ENCODE measurements at regions not wholly inside any gene's neighbourhood (a gene's known extent, or its start where the extent isn't known, plus 50 kb on each side); places are given as distances from the start of the nearest gene placed in this dataset.

DNA sequence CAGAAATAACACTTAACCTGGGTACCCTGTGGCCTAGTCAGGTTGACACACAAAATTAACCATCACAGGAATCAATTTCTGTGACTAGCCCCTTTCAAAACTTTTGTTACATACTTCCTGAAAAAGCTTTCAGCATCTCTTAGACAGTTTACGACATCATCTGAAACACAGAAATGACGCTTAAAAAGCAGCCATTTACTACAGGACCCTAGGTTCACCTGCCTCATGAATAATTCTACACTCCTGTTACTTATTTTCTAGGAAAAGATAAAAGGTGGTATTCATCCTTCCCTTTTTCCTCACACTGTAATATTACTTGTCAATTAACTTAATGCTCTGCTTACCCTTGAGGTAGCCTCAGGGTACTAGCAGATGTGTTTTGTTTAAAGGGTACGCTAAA, 388.4 kb downstream of the IRS1 start:
- Mint-ChIP-seq H3K27me3 (ENCODE audit: unreplicated experiment) (no peaks in the 10 kb centered on the region), H3K27ac (ENCODE audit: unreplicated experiment) (peak overlapping the region; percentile 95), H3K4me1 (ENCODE audit: low read depth, unreplicated experiment) (peaks cover 37% of the 10 kb centered on the region), H3K9me3 (ENCODE audit: low read depth, unreplicated experiment) (peaks cover 8% of the 10 kb centered on the region), H3K36me3 (ENCODE audit: insufficient read depth, unreplicated experiment) (peaks cover 10% of the 10 kb centered on the region), H3K4me3 (ENCODE audit: low read depth, unreplicated experiment) (peak overlapping the region; percentile 17)
- BruUV-seq (replicated peaks) = TSS peak; percentile 97
- TF ChIP-seq, protein P1, sequence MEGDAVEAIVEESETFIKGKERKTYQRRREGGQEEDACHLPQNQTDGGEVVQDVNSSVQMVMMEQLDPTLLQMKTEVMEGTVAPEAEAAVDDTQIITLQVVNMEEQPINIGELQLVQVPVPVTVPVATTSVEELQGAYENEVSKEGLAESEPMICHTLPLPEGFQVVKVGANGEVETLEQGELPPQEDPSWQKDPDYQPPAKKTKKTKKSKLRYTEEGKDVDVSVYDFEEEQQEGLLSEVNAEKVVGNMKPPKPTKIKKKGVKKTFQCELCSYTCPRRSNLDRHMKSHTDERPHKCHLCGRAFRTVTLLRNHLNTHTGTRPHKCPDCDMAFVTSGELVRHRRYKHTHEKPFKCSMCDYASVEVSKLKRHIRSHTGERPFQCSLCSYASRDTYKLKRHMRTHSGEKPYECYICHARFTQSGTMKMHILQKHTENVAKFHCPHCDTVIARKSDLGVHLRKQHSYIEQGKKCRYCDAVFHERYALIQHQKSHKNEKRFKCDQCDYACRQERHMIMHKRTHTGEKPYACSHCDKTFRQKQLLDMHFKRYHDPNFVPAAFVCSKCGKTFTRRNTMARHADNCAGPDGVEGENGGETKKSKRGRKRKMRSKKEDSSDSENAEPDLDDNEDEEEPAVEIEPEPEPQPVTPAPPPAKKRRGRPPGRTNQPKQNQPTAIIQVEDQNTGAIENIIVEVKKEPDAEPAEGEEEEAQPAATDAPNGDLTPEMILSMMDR (IDR thresholded peaks at IDR 0.05; ENCODE audit: unreplicated experiment) = no peak
- no peak for DNase-seq
- intact Hi-C loops (cut with micrococcal nuclease; ENCODE audit: unreplicated experiment) = loop anchor here (1.0 to 5.0 kb wide), 3 partner anchors 67 to 381 kb away; no protein-coding TSS in a partner anchor
- CTCF ChIA-PET = interaction anchor here (0.9 kb wide), 1 partner anchor 67 kb away, joined by 3 read pairs; no protein-coding TSS in a partner anchor

DNA sequence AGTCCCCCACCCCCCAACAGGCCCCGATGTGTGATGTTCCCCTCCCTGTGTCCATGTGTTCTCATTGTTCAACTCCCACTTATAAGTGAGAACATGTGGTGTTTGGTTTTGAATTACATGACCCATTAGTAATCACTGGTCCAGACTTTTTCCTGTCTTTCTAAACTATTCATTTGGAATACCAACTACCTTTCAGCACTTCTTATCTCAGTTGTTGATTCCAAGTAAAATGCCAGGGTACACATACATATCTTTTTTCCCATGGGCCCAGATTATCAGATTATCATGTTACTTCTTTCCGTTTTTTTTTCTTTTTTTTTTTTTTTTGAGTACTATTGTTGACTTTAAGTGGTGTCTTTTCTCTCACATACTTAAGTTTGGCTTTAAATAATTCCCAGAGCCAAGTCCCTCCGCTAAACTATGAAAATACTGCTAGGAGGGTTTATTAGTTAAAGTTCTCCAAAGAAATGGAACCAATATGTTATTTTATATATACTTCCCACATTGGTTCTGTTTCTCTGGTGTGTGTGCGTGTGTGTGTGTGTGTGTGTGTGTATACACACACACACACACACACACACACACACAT, 389.3 kb downstream of the IRS1 start:
- H3K27me3 Mint-ChIP-seq (ENCODE audit: unreplicated experiment) = no peaks in the 10 kb centered on the region
- CTCF ChIA-PET = no interaction called here
- intact Hi-C loops (cut with micrococcal nuclease; ENCODE audit: unreplicated experiment) = loop anchor here (5.0 kb wide), 2 partner anchors 242 to 382 kb away; no protein-coding TSS in a partner anchor
- peaks cover 10% of the 10 kb centered on the region for H3K36me3 Mint-ChIP-seq (ENCODE audit: insufficient read depth, unreplicated experiment)
- DNase-seq = no peak
- H3K4me3 Mint-ChIP-seq (ENCODE audit: low read depth, unreplicated experiment) = no peak overlapping the region
- peaks cover 37% of the 10 kb centered on the region for H3K4me1 Mint-ChIP-seq (ENCODE audit: low read depth, unreplicated experiment)
- TF ChIP-seq, protein P1 (IDR thresholded peaks at IDR 0.05; ENCODE audit: unreplicated experiment) = no peak
- BruUV-seq (replicated peaks) = no TSS peak
- peak overlapping the region; percentile 95 for H3K27ac Mint-ChIP-seq (ENCODE audit: unreplicated experiment)
- H3K9me3 Mint-ChIP-seq (ENCODE audit: low read depth, unreplicated experiment) = peaks cover 8% of the 10 kb centered on the region

DNA sequence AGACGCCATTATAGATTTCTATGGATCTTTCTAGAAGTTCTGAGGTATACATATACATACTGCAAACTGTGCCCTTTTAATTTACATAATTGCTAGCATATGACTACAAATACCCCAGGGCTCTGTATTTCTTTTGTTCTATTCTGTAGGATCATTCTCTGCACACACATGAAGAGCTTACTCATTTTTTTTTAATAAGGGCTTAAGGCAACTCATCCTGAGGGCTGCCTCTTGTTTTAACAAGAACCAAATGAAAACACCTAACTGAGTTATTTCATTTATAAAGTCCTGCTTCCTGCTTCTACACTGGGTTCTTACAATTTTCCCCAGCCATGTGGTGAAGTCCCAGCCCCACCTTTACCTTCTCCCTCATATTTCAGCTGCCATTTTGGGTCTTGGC, 390.5 kb downstream of the IRS1 start:
- intact Hi-C loops (cut with micrococcal nuclease; ENCODE audit: unreplicated experiment) = no loop called here
- Mint-ChIP-seq H3K9me3 (ENCODE audit: low read depth, unreplicated experiment) (peaks cover 8% of the 10 kb centered on the region), H3K27ac (ENCODE audit: unreplicated experiment) (peak overlapping the region; percentile 95), H3K36me3 (ENCODE audit: insufficient read depth, unreplicated experiment) (peaks cover 10% of the 10 kb centered on the region), H3K4me3 (ENCODE audit: low read depth, unreplicated experiment) (no peak overlapping the region), H3K27me3 (ENCODE audit: unreplicated experiment) (no peaks in the 10 kb centered on the region), H3K4me1 (ENCODE audit: low read depth, unreplicated experiment) (peaks cover 37% of the 10 kb centered on the region)
- CTCF ChIA-PET = no interaction called here
- BruUV-seq (replicated peaks) = no TSS peak
- DNase-seq = no peak
- TF ChIP-seq, protein P1 (IDR thresholded peaks at IDR 0.05; ENCODE audit: unreplicated experiment) = no peak

DNA sequence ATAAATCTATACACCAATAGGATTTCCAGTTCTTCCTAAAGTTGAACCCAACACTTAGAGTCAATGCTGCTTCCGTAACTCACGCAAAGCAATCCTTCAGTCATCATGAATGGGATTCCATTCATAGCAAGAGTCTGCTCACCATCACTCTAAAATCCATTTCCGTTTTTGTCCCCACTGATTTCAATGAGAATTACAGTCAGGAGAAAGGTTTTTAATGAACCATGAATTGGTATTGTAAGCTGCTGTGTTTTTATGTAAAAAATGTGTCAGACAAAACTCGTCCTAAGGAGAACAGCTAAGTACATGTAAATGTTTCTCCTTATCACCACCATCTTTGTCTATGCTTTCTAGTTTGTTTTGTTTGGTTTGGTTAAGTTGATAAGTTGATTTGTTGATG, 391.5 kb downstream of the IRS1 start:
- H3K27ac Mint-ChIP-seq (ENCODE audit: unreplicated experiment) = no peak overlapping the region
- CTCF ChIA-PET = no interaction called here
- DNase-seq = no peak
- intact Hi-C loops (cut with micrococcal nuclease; ENCODE audit: unreplicated experiment) = no loop called here
- no peak overlapping the region for H3K4me3 Mint-ChIP-seq (ENCODE audit: low read depth, unreplicated experiment)
- peaks cover 37% of the 10 kb centered on the region for H3K4me1 Mint-ChIP-seq (ENCODE audit: low read depth, unreplicated experiment)
- peaks cover 8% of the 10 kb centered on the region for H3K9me3 Mint-ChIP-seq (ENCODE audit: low read depth, unreplicated experiment)
- no peaks in the 10 kb centered on the region for H3K27me3 Mint-ChIP-seq (ENCODE audit: unreplicated experiment)
- BruUV-seq (replicated peaks) = no TSS peak
- TF ChIP-seq, protein P1 (IDR thresholded peaks at IDR 0.05; ENCODE audit: unreplicated experiment) = no peak
- H3K36me3 Mint-ChIP-seq (ENCODE audit: insufficient read depth, unreplicated experiment) = peaks cover 10% of the 10 kb centered on the region

Data from Calu3 (cell line).